ENCODE measurements at regions not wholly inside any gene's neighbourhood (a gene's known extent, or its start where the extent isn't known, plus 50 kb on each side); places are given as distances from the start of the nearest gene placed in this dataset.

GRCh38 chr20:11542645-11543044 is 375.0 kb upstream of the BTBD3 start:
- Mint-ChIP-seq H3K27ac (no peak overlapping the region), H3K4me1 (no peaks in the 10 kb centered on the region), H3K4me3 (no peak overlapping the region), H3K9me3 (no peaks in the 10 kb centered on the region), H3K36me3 (ENCODE audit: low read depth) (no peaks in the 10 kb centered on the region), H3K27me3 (no peaks in the 10 kb centered on the region)
- ATAC-seq (ENCODE audit: low read depth) (no peak), DNase-seq (no peak)
- intact Hi-C loops (cut with micrococcal nuclease): loop anchor here (5.0 kb wide), 1 partner anchor 990 kb away; no protein-coding TSS in a partner anchor
- ChIA-PET CTCF (no interaction called here), POLR2A (no interaction called here)
- no peak for TF ChIP-seq CTCF (IDR thresholded peaks at IDR 0.05)

- ChIA-PET POLR2A (no interaction called here), CTCF (no interaction called here)
- H3K27me3 Mint-ChIP-seq: no peaks in the 10 kb centered on the region
- intact Hi-C loops (cut with micrococcal nuclease): loop anchor here (5.0 kb wide), 1 partner anchor 992 kb away; no protein-coding TSS in a partner anchor
- H3K9me3 Mint-ChIP-seq: no peaks in the 10 kb centered on the region
- no peak overlapping the region for H3K4me3 Mint-ChIP-seq
- H3K36me3 Mint-ChIP-seq (ENCODE audit: low read depth): no peaks in the 10 kb centered on the region
- no peaks in the 10 kb centered on the region for H3K4me1 Mint-ChIP-seq
- DNase-seq: no peak
- ATAC-seq (ENCODE audit: low read depth): no peak
- TF ChIP-seq CTCF (IDR thresholded peaks at IDR 0.05): no peak
- H3K27ac Mint-ChIP-seq: no peak overlapping the region
These were observed 373.5 kb upstream of the BTBD3 start for GRCh38 chr20:11544029-11544678.

GRCh38 chr20:11546939-11547338 is 370.8 kb upstream of the BTBD3 start:
- DNase-seq: no peak
- no peaks in the 10 kb centered on the region for H3K27me3 Mint-ChIP-seq
- CTCF ChIA-PET: no interaction called here
- ATAC-seq (ENCODE audit: low read depth): no peak
- H3K9me3 Mint-ChIP-seq: no peaks in the 10 kb centered on the region
- no peak for TF ChIP-seq CTCF (IDR thresholded peaks at IDR 0.05)
- no peaks in the 10 kb centered on the region for H3K36me3 Mint-ChIP-seq (ENCODE audit: low read depth)
- no peak overlapping the region for H3K27ac Mint-ChIP-seq
- POLR2A ChIA-PET: no interaction called here
- intact Hi-C loops (cut with micrococcal nuclease): no loop called here
- H3K4me1 Mint-ChIP-seq: no peaks in the 10 kb centered on the region
- no peak overlapping the region for H3K4me3 Mint-ChIP-seq

GRCh38 chr20:11549172-11550103 is 368.3 kb upstream of the BTBD3 start:
- no peaks in the 10 kb centered on the region for H3K36me3 Mint-ChIP-seq (ENCODE audit: low read depth)
- intact Hi-C loops (cut with micrococcal nuclease): no loop called here
- H3K27ac Mint-ChIP-seq: no peak overlapping the region
- TF ChIP-seq CTCF (IDR thresholded peaks at IDR 0.05): no peak
- ChIA-PET POLR2A (no interaction called here), CTCF (no interaction called here)
- no peaks in the 10 kb centered on the region for H3K27me3 Mint-ChIP-seq
- DNase-seq (no peak), ATAC-seq (ENCODE audit: low read depth) (no peak)
- H3K4me1 Mint-ChIP-seq: no peaks in the 10 kb centered on the region
- no peaks in the 10 kb centered on the region for H3K9me3 Mint-ChIP-seq
- H3K4me3 Mint-ChIP-seq: no peak overlapping the region

- H3K4me3 Mint-ChIP-seq: no peak overlapping the region
- POLR2A ChIA-PET: no interaction called here
- no peak for TF ChIP-seq CTCF (IDR thresholded peaks at IDR 0.05)
- no peaks in the 10 kb centered on the region for H3K27me3 Mint-ChIP-seq
- ATAC-seq (ENCODE audit: low read depth): no peak
- no peak for DNase-seq
- CTCF ChIA-PET: no interaction called here
- H3K4me1 Mint-ChIP-seq: no peaks in the 10 kb centered on the region
- intact Hi-C loops (cut with micrococcal nuclease): no loop called here
- H3K36me3 Mint-ChIP-seq (ENCODE audit: low read depth): no peaks in the 10 kb centered on the region
- no peak overlapping the region for H3K27ac Mint-ChIP-seq
- H3K9me3 Mint-ChIP-seq: no peaks in the 10 kb centered on the region
These were observed 366.9 kb upstream of the BTBD3 start for GRCh38 chr20:11550657-11551338.

Measured in activated B cell treated with CpG ODN at 0.5 μM for 24 hours (primary cell).